Stomach (tissue), 8 donors: ENCODE measurements at regions not wholly inside any gene's neighbourhood (a gene's known extent, or its start where the extent isn't known, plus 50 kb on each side); places are given as distances from the start of the nearest gene placed in this dataset.

Experiments
- DNase-seq, 2 donors: peaks; one replicate each; pipeline versions ENCODE4 v3.0.0 to v3.0.0-alpha.2; 2013 to 2019
- H3K27ac ChIP-seq, 5 donors: fragments of 200-600 bp in 4 of 5; sonication (generic) in 4 of 5; one replicate each; pipeline ENCODE4 v1.5.1; 2013 to 2019; ENCODE audit warnings: mild to moderate bottlenecking in 1 of 5, moderate library complexity in 1 of 5
- H3K27me3 ChIP-seq, 3 donors: fragments of 200-600 bp; sonication (generic); one replicate each; pipeline ENCODE4 v1.5.1; 2017 to 2019; ENCODE audit warnings: mixed run types in 1 of 3
- H3K36me3 ChIP-seq, 4 donors: fragments of 200-600 bp; sonication (generic); 1 replicate in 3 of 4; 2 replicates in 1 of 4; pipeline ENCODE4 v1.5.1; 2016 to 2019
- H3K4me1 ChIP-seq, 4 donors: fragments of 200-600 bp; sonication (generic); one replicate each; pipeline ENCODE4 v1.5.1; 2016 to 2019
- H3K4me3 ChIP-seq, 4 donors: fragments of 200-600 bp; sonication (generic) in 3 of 4; one replicate each; pipeline ENCODE4 v1.5.1; 2016 to 2019; ENCODE audit warnings: mild to moderate bottlenecking in 1 of 4
- H3K9me3 ChIP-seq, 4 donors: fragments of 200-600 bp; sonication (generic); one replicate each; pipeline ENCODE4 v1.5.1; 2016 to 2019
- EP300 ChIP-seq: sonication (generic); formaldehyde crosslinking; IDR thresholded peaks from one replicate; pipeline ENCODE4 v1.6.1; 2017; ENCODE audit warnings: antibody characterized with exemption
- POLR2A ChIP-seq, 4 donors: fragments of 450-650 bp; IDR thresholded peaks; one replicate each; pipeline ENCODE4 v1.6.1; 2016; ENCODE audit warnings: antibody characterized with exemption in 4 of 4, control low read depth in 2 of 4, mild to moderate bottlenecking in 1 of 4, moderate library complexity in 1 of 4
- POLR2AphosphoS5 ChIP-seq, 3 donors: sonication (generic); formaldehyde crosslinking; IDR thresholded peaks; one replicate each; pipeline ENCODE4 v1.6.1; 2016; ENCODE audit warnings: antibody characterized with exemption in 3 of 3
- WGBS, 5 donors: extraction: QIAGEN DNeasy Blood & Tissue Kit in 3 of 5; methylation state at CpG; one replicate each; pipeline versions ENCODE4 v1.1.5 to v1.1.7; 2013 to 2018; 5-methylcytosine and 5-hydroxymethylcytosine counted together
- intact Hi-C: fragments of 100-400 bp; cut with DNase I; formaldehyde crosslinking; loops from one replicate; pipeline ENCODE4 v1.15.1; 2023; ENCODE audit warnings: low total_unique reads
- TF ChIP-seq, protein P1 (sequence below), 7 experiments: fragments of 450-650 bp in 4 of 7; fragments of 200-600 bp in 3 of 7; sonication (generic) in 3 of 7; IDR thresholded peaks; one replicate each; pipeline ENCODE4 v1.5.1; 2016 to 2019; ENCODE audit warnings: antibody characterized with exemption in 7 of 7, control low read depth in 2 of 7, mild to moderate bottlenecking in 1 of 7
- donor health status: healthy with polysubstance abuse.
- donor health status: Bipolar disorder and iron deficiency.
- donor health status: healthy.

- Histone ChIP-seq H3K36me3 (no peaks in the 10 kb centered on the region), H3K9me3 (peaks cover 0 to 3% (median 0%) of the 10 kb centered on the region in 4 donors), H3K4me3 (no peak overlapping the region), H3K27me3 (no peaks in the 10 kb centered on the region), H3K27ac (no peak overlapping the region), H3K4me1 (no peaks in the 10 kb centered on the region)
- no peak for TF ChIP-seq POLR2AphosphoS5 (IDR thresholded peaks at IDR 0.05)
- TF ChIP-seq, protein P1, sequence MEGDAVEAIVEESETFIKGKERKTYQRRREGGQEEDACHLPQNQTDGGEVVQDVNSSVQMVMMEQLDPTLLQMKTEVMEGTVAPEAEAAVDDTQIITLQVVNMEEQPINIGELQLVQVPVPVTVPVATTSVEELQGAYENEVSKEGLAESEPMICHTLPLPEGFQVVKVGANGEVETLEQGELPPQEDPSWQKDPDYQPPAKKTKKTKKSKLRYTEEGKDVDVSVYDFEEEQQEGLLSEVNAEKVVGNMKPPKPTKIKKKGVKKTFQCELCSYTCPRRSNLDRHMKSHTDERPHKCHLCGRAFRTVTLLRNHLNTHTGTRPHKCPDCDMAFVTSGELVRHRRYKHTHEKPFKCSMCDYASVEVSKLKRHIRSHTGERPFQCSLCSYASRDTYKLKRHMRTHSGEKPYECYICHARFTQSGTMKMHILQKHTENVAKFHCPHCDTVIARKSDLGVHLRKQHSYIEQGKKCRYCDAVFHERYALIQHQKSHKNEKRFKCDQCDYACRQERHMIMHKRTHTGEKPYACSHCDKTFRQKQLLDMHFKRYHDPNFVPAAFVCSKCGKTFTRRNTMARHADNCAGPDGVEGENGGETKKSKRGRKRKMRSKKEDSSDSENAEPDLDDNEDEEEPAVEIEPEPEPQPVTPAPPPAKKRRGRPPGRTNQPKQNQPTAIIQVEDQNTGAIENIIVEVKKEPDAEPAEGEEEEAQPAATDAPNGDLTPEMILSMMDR (IDR thresholded peaks at IDR 0.05), result no peak
- no peak for TF ChIP-seq EP300
- TF ChIP-seq POLR2A (IDR thresholded peaks at IDR 0.05), result no peak
- WGBS, 5 donors, result 58 to 65% (median 63%) methylated on average over 6 of the region's 6 CpGs
- intact Hi-C loops, result loop anchor here (10.0 kb wide), 1 partner anchor 195 kb away; no protein-coding TSS in a partner anchor
- no peak for DNase-seq
These were observed 184.6 kb downstream of the TGFB2 start for GRCh38 chr1:218529646-218530300.

DNA sequence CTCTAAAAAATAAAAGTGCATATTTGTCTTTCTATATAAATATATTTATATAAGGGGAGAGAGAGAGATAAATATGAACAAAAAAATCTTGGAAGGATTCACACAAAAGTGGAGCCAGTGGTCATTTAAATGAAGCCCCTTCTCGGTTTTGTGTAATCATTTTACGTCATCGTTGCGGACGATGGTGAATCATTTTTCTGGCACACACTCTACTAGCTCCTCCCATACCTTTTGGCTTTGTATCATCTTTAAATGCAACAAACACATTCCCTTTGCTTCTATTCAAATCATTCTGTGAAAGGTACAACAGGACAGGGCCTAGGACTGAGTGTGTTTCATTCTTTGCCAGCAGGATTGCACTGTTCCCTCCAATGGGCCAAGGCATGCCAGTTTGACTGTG, 186.8 kb downstream of the TGFB2 start:
- H3K9me3 ChIP-seq, result peaks cover 0 to 3% (median 0%) of the 10 kb centered on the region in 4 donors
- TF ChIP-seq POLR2AphosphoS5 (IDR thresholded peaks at IDR 0.05) (no peak), POLR2A (IDR thresholded peaks at IDR 0.05) (no peak), EP300 (no peak)
- TF ChIP-seq, protein P1 (IDR thresholded peaks at IDR 0.05), result no peak
- intact Hi-C loops, result no loop called here
- H3K27ac ChIP-seq, result no peak overlapping the region
- no peaks in the 10 kb centered on the region for H3K27me3 ChIP-seq
- H3K36me3 ChIP-seq, result no peaks in the 10 kb centered on the region
- DNase-seq, result no peak
- H3K4me3 ChIP-seq, result no peak overlapping the region
- 86 to 94% (median 89%) methylated on average over 5 of the region's 5 CpGs for WGBS, 5 donors
- H3K4me1 ChIP-seq, result no peaks in the 10 kb centered on the region

DNA sequence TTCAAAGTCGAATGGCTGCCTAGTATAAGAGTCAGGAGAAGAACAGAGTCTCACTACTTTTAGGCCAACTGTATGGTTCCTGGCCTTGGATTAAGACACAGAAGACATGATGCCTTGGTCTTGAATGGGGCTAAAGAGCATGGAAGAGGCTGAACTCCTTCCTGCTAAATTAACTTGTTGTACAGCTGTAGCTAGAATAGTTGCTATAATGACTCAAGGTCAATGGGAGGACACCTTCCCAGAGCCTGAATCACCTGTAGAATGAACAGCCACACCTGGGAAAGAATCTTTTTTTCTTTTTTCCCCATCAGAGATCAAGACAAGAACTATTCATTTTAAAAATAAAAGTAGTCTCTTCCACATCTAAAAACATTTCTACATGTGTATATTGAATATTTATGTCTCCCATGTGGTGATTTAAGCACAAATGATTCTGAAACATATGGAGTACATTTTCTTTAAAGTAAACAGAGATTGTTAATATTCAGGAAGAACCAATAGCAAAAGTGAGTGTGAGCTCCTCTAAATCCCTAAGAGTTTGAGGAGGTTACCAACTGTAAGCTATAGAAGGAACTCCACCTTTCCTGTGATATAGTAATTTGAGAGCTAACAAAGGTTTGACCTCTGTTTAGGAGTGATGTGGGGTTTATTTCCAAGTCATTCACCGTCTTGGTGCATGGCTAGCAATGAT, 191.3 kb downstream of the TGFB2 start:
- WGBS, 5 donors, result 66 to 75% (median 72%) methylated on average over 2 of the region's 2 CpGs
- H3K4me3 ChIP-seq, result no peak overlapping the region
- no peaks in the 10 kb centered on the region for H3K27me3 ChIP-seq
- DNase-seq, result no peak
- intact Hi-C loops, result no loop called here
- TF ChIP-seq POLR2AphosphoS5 (IDR thresholded peaks at IDR 0.05) (no peak), POLR2A (IDR thresholded peaks at IDR 0.05) (no peak), EP300 (no peak)
- TF ChIP-seq, protein P1 (IDR thresholded peaks at IDR 0.05), result no peak
- H3K4me1 ChIP-seq, result no peaks in the 10 kb centered on the region
- H3K9me3 ChIP-seq, result peaks cover 0 to 3% (median 0%) of the 10 kb centered on the region in 4 donors
- no peaks in the 10 kb centered on the region for H3K36me3 ChIP-seq
- no peak overlapping the region for H3K27ac ChIP-seq

DNA sequence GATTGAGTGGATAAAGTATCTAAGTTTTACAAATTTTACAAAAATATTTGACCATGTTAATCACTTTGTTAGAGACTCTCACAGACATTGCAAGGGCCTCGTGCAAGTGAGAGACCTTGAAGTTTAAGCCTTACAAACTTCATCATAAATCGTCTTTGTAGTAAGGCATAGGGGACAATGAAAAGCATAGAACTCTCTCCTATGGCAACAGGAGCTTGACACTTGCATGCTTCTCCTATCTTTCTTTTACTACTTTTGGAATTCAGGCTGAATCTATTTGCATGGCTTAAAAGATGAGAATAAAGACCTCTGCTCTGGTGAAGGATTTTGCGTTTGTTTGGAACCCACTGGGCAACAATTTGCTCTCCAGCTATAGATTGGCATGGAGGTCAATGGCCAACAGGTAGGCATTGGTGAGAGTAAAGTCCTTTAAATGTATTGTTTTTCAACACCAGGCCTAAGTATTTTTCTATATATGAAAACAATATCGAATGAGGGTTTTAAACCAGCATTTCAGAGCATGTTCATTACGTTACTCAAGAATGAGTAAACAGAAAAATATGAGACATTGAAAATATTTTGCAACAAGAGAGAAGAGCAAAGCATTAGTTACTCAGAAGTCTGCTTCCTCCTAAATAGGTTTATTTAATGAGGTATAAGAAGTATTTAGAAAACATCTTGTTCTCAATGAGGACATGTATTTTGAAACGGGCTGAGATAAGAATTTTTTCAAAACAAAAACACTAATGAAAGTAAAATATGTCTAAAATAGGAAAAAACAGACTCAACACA, 192.2 kb downstream of the TGFB2 start:
- H3K36me3 ChIP-seq, result no peaks in the 10 kb centered on the region
- 71 to 78% (median 76%) methylated on average over 6 of the region's 6 CpGs for WGBS, 5 donors
- no peaks in the 10 kb centered on the region for H3K27me3 ChIP-seq
- H3K9me3 ChIP-seq, result peaks cover 0 to 3% (median 0%) of the 10 kb centered on the region in 4 donors
- H3K4me3 ChIP-seq, result no peak overlapping the region
- intact Hi-C loops, result no loop called here
- no peak overlapping the region for H3K27ac ChIP-seq
- TF ChIP-seq, protein P1 (IDR thresholded peaks at IDR 0.05), result no peak
- TF ChIP-seq POLR2A (IDR thresholded peaks at IDR 0.05) (no peak), EP300 (no peak), POLR2AphosphoS5 (IDR thresholded peaks at IDR 0.05) (no peak)
- DNase-seq, result no peak
- H3K4me1 ChIP-seq, result no peaks in the 10 kb centered on the region
